OCI-LY1 (cell line): ENCODE measurements at regions not wholly inside any gene's neighbourhood (a gene's known extent, or its start where the extent isn't known, plus 50 kb on each side); places are given as distances from the start of the nearest gene placed in this dataset.
"Not testable (repeated sequence)": the region's sequence is repeated elsewhere in the genome, so short reads cannot be mapped to it uniquely, and the experiment has no call there.

Experiments
- H2AFZ ChIP-seq: fragments of 200-600 bp; sonication (generic), shearing (Covaris generic); 2 replicates; pipeline ENCODE4 v1.6.0; 2014; ENCODE audit warnings: antibody characterized with exemption, mild to moderate bottlenecking, low read length
- H3F3A ChIP-seq: fragments of 200-600 bp; sonication (generic), shearing (Covaris generic); 2 replicates; pipeline ENCODE4 v1.6.0; 2014; ENCODE audit warnings: mild to moderate bottlenecking, antibody characterized with exemption, low read length, moderate library complexity; ENCODE audit not compliant: insufficient read depth
- H3K27ac ChIP-seq: fragments of 200-600 bp; sonication (generic); 2 replicates; pipeline ENCODE4 v1.5.1; 2014; ENCODE audit warnings: low read length, mixed run types, mild to moderate bottlenecking, low read depth; ENCODE audit not compliant: poor library complexity, severe bottlenecking
- H3K27me3 ChIP-seq: fragments of 200-600 bp; sonication (generic); 2 replicates; pipeline ENCODE4 v1.6.0; 2014; ENCODE audit warnings: antibody characterized with exemption, mild to moderate bottlenecking, low read length, moderate library complexity; ENCODE audit not compliant: insufficient read depth
- H3K36me3 ChIP-seq: fragments of 200-600 bp; sonication (generic); 2 replicates; pipeline ENCODE4 v1.6.1; 2014; ENCODE audit warnings: mild to moderate bottlenecking, antibody characterized with exemption, low read length, moderate library complexity, mixed read lengths; ENCODE audit not compliant: insufficient read depth
- H3K4me1 ChIP-seq: fragments of 200-600 bp; sonication (generic); 2 replicates; pipeline ENCODE4 v1.5.1; 2014; ENCODE audit warnings: mild to moderate bottlenecking, low read length, moderate library complexity; ENCODE audit not compliant: insufficient read depth, severe bottlenecking
- H3K4me2 ChIP-seq: fragments of 200-600 bp; sonication (generic), shearing (Covaris generic); 2 replicates; pipeline ENCODE4 v1.6.1; 2014; ENCODE audit warnings: low read length
- H3K4me3 ChIP-seq: fragments of 200-600 bp; sonication (generic); 2 replicates; pipeline ENCODE4 v1.5.1; 2014; ENCODE audit warnings: low read length, low read depth, mild to moderate bottlenecking, mixed read lengths; ENCODE audit not compliant: poor library complexity, severe bottlenecking
- H3K79me2 ChIP-seq: fragments of 200-600 bp; shearing (Covaris generic); 2 replicates; pipeline ENCODE4 v1.6.1; 2016; ENCODE audit warnings: mixed run types, low read length, mixed read lengths; ENCODE audit not compliant: insufficient read depth
- H3K9ac ChIP-seq: fragments of 200-600 bp; sonication (generic), shearing (Covaris generic); 2 replicates; pipeline ENCODE4 v1.6.1; 2014; ENCODE audit warnings: mild to moderate bottlenecking, low read length, mixed read lengths
- H3K9me2 ChIP-seq: fragments of 200-600 bp; sonication (generic), shearing (Covaris generic); 2 replicates; pipeline ENCODE4 v1.6.1; 2014; ENCODE audit warnings: low read depth, mild to moderate bottlenecking, low read length, mixed read lengths
- H3K9me3 ChIP-seq: fragments of 200-600 bp; shearing (Covaris generic); 2 replicates; pipeline ENCODE4 v1.6.1; 2014; ENCODE audit warnings: low read length, mixed read lengths
- H4K20me1 ChIP-seq: fragments of 200-600 bp; sonication (generic), shearing (Covaris generic); 2 replicates; pipeline ENCODE4 v1.6.0; 2016; ENCODE audit warnings: mild to moderate bottlenecking, low read length; ENCODE audit not compliant: insufficient read depth
- CTCF ChIP-seq: fragments of 200-600 bp; sonication (generic), shearing (Covaris generic); IDR thresholded peaks from 2 replicates; pipeline ENCODE4 v1.5.1; 2017; ENCODE audit warnings: mild to moderate bottlenecking, antibody characterized with exemption, low read length, moderate library complexity, mixed read lengths
- EZH2 ChIP-seq: fragments of 200-600 bp; sonication (generic), shearing (Covaris generic); IDR thresholded peaks from 2 replicates; pipeline ENCODE4 v1.8.0; 2017; ENCODE audit warnings: borderline replicate concordance, mixed run types, mild to moderate bottlenecking, antibody characterized with exemption, low read length, moderate library complexity, mixed read lengths

DNA sequence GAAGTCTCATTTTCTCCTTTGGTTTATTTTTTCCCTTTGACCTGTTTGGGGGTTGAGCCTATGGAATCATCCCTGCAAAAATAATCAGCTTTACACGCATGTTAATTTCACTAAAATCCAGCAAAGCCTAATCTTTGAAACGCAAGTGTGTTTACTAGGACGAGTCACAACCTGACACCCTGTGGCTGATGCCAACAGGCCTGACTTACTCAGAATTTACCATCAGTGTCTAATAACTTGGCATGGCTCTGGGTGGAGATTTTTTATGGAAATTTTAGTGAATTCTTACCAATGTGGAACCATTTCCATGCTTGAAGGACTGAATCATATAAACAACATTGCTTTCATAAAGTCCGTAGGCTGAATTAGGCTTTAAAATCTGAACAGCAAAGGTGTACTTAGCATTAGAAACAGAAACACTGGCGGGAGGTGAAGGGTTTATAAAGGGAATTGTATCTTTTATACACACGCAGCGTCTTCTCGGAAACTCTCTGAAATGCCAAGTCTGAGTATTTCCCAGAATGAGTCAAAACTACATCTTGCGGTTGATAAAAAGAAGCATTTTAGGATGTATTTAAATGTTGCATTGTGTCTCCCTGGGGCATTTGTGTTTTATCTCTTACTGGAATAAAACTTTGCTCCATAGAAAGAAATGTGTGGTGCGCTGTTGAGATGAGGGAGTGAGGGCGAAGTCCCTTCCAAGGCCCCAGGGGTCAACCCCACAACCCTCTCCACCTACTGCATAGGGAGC, 81.2 kb downstream of the DACT2 start:
- no peaks in the 10 kb centered on the region for H4K20me1 ChIP-seq

DNA sequence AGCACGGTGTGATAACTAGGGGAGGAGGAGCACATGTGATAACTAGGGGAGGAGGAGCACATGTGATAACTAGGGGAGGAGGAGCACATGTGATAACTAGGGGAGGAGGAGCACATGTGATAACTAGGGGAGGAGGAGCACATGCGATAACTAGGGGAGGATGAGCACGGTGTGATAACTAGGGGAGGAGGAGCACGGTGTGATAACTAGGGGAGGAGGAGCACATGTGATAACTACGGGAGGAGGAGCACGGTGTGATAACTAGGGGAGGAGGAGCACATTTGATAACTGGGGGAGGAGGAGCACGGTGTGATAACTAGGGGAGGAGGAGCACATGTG, 85.7 kb downstream of the DACT2 start:
- H3K9me3 ChIP-seq, H3K27ac ChIP-seq, H3K4me3 ChIP-seq, H3K36me3 ChIP-seq, H3K27me3 ChIP-seq, H4K20me1 ChIP-seq, H3F3A ChIP-seq, H2AFZ ChIP-seq, H3K9me2 ChIP-seq, H3K79me2 ChIP-seq, H3K9ac ChIP-seq, H3K4me2 ChIP-seq, H3K4me1 ChIP-seq: not testable (repeated sequence)

More for the DNA sequence above, 81.2 kb downstream of the DACT2 start:
- Histone ChIP-seq H3K4me1 (no peaks in the 10 kb centered on the region), H3F3A (no peaks in the 10 kb centered on the region), H3K36me3 (no peaks in the 10 kb centered on the region), H2AFZ (no peak overlapping the region), H3K9ac (no peak overlapping the region), H3K27me3 (no peaks in the 10 kb centered on the region), H3K4me2 (no peak overlapping the region), H3K9me2 (no peaks in the 10 kb centered on the region), H3K4me3 (no peak overlapping the region), H3K27ac (no peak overlapping the region), H3K9me3 (no peaks in the 10 kb centered on the region), H3K79me2 (no peaks in the 10 kb centered on the region)
- TF ChIP-seq CTCF (no peak), EZH2 (no peak)

- Histone ChIP-seq H3K27ac (no peak overlapping the region), H3K9me2 (no peaks in the 10 kb centered on the region), H3K9me3 (no peaks in the 10 kb centered on the region), H3K36me3 (no peaks in the 10 kb centered on the region), H3K4me1 (no peaks in the 10 kb centered on the region), H3K4me2 (no peak overlapping the region), H3K9ac (no peak overlapping the region), H3F3A (no peaks in the 10 kb centered on the region), H3K4me3 (no peak overlapping the region), H3K27me3 (no peaks in the 10 kb centered on the region), H2AFZ (no peak overlapping the region), H3K79me2 (no peaks in the 10 kb centered on the region), H4K20me1 (no peaks in the 10 kb centered on the region)
- TF ChIP-seq CTCF (no peak), EZH2 (no peak)
Measured at GRCh38 chr6:168232989-168233874, 86.3 kb downstream of the DACT2 start.
